ENCODE measurements at regions not wholly inside any gene's neighbourhood (a gene's known extent, or its start where the extent isn't known, plus 50 kb on each side); places are given as distances from the start of the nearest gene placed in this dataset.

DNA sequence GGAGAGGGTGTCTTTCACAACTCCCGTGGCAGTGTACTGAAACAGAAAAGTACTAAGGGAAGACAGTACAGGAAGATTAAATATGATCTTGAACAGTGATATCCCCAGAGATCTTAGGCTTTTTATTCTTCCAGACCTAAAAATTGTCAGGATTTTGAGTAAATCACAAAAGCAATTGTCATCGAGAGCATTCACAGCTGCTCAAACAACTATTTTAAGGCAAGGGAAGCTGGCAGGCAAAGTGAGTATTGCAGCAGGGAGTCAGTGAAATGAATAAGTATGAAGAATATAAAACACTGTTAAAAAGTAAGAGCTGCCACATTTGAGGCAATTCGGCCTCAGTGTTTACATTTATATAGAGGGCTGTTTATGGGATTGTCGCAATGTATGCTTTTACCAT lies 479.0 kb downstream of the CAAP1 start:
- TF ChIP-seq POLR2A (IDR thresholded peaks at IDR 0.05), result no peak
- TF ChIP-seq, protein P1, sequence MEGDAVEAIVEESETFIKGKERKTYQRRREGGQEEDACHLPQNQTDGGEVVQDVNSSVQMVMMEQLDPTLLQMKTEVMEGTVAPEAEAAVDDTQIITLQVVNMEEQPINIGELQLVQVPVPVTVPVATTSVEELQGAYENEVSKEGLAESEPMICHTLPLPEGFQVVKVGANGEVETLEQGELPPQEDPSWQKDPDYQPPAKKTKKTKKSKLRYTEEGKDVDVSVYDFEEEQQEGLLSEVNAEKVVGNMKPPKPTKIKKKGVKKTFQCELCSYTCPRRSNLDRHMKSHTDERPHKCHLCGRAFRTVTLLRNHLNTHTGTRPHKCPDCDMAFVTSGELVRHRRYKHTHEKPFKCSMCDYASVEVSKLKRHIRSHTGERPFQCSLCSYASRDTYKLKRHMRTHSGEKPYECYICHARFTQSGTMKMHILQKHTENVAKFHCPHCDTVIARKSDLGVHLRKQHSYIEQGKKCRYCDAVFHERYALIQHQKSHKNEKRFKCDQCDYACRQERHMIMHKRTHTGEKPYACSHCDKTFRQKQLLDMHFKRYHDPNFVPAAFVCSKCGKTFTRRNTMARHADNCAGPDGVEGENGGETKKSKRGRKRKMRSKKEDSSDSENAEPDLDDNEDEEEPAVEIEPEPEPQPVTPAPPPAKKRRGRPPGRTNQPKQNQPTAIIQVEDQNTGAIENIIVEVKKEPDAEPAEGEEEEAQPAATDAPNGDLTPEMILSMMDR (IDR thresholded peaks at IDR 0.05), result no peak

Data from testis (tissue), 2 donors.